K562 (cell line): ENCODE measurements at regions not wholly inside any gene's neighbourhood (a gene's known extent, or its start where the extent isn't known, plus 50 kb on each side); places are given as distances from the start of the nearest gene placed in this dataset.
A peak's percentile ranks its signal among the peaks of the same experiment; 100 is the strongest.

Experiments used
- ATAC-seq: fragments of 200-7000 bp; cut with Tn5 transposase; 3 replicates; pipeline ENCODE4 v1.9.1; 2020; ENCODE audit warnings: moderate library complexity
- BruUV-seq: library from RNA; stranded (reverse); fragments of 400-500 nt; replicated peaks from 2 replicates; lab custom pipeline; 2021; lab: Mats Ljungman, UMichigan
- CTCF ChIA-PET: fragments of 300-600 bp; formaldehyde crosslinking; extraction: SDS; loops from one replicate; lab custom pipeline; 2021; ENCODE audit warnings: low intra/inter-chr PET ratio; lab: Yijun Ruan, JAX
- POLR2A ChIA-PET: fragments of 300-600, 350-650 bp; sonication (Branson Sonifier 250); formaldehyde crosslinking; extraction: SDS; loops from one replicate; lab custom pipeline; 2021; ENCODE audit warnings: antibody characterized with exemption, inconsistent platforms; lab: Yijun Ruan, JAX
- DNase-seq, 4 experiments: peaks; one replicate each; pipeline versions ENCODE4 v3.0.0 to v3.0.0-alpha.2; 2011 to 2018; ENCODE audit warnings: low spot score in 3 of 4, mixed read lengths in 3 of 4; ENCODE audit errors: extremely low read depth in 1 of 4
- FAIRE-seq: peaks from 2 replicates; lab custom pipeline; 2011; peaks lifted over from hg19 to GRCh38; lab: Jason Lieb, UNC
- H2AFZ ChIP-seq: 2 replicates; pipeline ENCODE4 v1.6.0; 2011; ENCODE audit warnings: low read depth, low read length, control low read depth, inconsistent platforms
- H3K27ac ChIP-seq: fragments of 200-600 bp; 3 replicates; pipeline ENCODE4 v1.8.0; 2011; ENCODE audit warnings: low read depth, mild to moderate bottlenecking, control low read depth, inconsistent platforms, low read length, moderate library complexity, mixed read lengths; ENCODE audit errors: extremely low read depth
- H3K27me3 ChIP-seq, 2 experiments: fragments of 300-600 bp in 1 of 2; 2 replicates in 1 of 2; 3 replicates in 1 of 2; pipeline versions ENCODE4 v1.6.0 to v1.8.0; 2011; ENCODE audit warnings: inconsistent platforms in 2 of 2, low read length in 2 of 2, mild to moderate bottlenecking in 1 of 2, mixed read lengths in 1 of 2, moderate library complexity in 1 of 2; ENCODE audit not compliant: control insufficient read depth in 2 of 2, insufficient read depth in 2 of 2
- H3K36me3 ChIP-seq: fragments of 300-600 bp; 3 replicates; pipeline ENCODE4 v1.8.0; 2011; ENCODE audit warnings: mild to moderate bottlenecking, low read length, inconsistent platforms; ENCODE audit not compliant: control insufficient read depth, insufficient read depth
- H3K4me1 ChIP-seq, 2 experiments: fragments of 200-600 bp in 1 of 2; replicated peaks in 1 of 2; 2 replicates in 1 of 2; 3 replicates in 1 of 2; pipeline versions ENCODE4 v1.5.1 to v1.8.0; 2011; ENCODE audit warnings: inconsistent platforms in 2 of 2, low read length in 2 of 2, mild to moderate bottlenecking in 1 of 2, mixed read lengths in 1 of 2, moderate library complexity in 1 of 2; ENCODE audit not compliant: control insufficient read depth in 2 of 2, insufficient read depth in 2 of 2
- H3K4me2 ChIP-seq: 2 replicates; pipeline ENCODE4 v1.6.1; 2011; ENCODE audit warnings: low read length, control low read depth, inconsistent platforms, mixed read lengths; ENCODE audit not compliant: insufficient read depth
- H3K4me3 ChIP-seq: fragments of 200-600 bp; sonication (generic), shearing (Covaris generic); 2 replicates; pipeline ENCODE4 v1.5.1; 2016; ENCODE audit warnings: control low read depth, inconsistent platforms
- H3K79me2 ChIP-seq: fragments of 200-600 bp; 3 replicates; pipeline ENCODE4 v1.8.0; 2011; ENCODE audit warnings: low read length, inconsistent platforms; ENCODE audit not compliant: control insufficient read depth, insufficient read depth
- H3K9ac ChIP-seq, 2 experiments: 2 replicates each; pipeline versions ENCODE4 v1.6.0 to v1.6.1; 2011; ENCODE audit warnings: low read depth in 2 of 2, low read length in 2 of 2, control low read depth in 1 of 2, inconsistent platforms in 1 of 2, mild to moderate bottlenecking in 1 of 2, mixed read lengths in 1 of 2; ENCODE audit not compliant: insufficient read depth in 1 of 2
- H3K9me1 ChIP-seq: one replicate; pipeline ENCODE4 v1.6.0; 2011; ENCODE audit warnings: inconsistent platforms, mild to moderate bottlenecking, low read length, moderate library complexity; ENCODE audit not compliant: control insufficient read depth, insufficient read depth
- H3K9me3 ChIP-seq: replicated peaks from 2 replicates; pipeline ENCODE4 v1.5.1; 2011; ENCODE audit warnings: low read depth, low read length, inconsistent platforms; ENCODE audit not compliant: control insufficient read depth, insufficient read depth
- H4K20me1 ChIP-seq: replicated peaks from 2 replicates; pipeline ENCODE4 v1.6.1; 2011; ENCODE audit warnings: low read length, inconsistent platforms, mixed read lengths; ENCODE audit not compliant: control insufficient read depth, insufficient read depth
- FOSL1 ChIP-seq: fragments of 200-800 bp; sonication (Bioruptor generic); conservative IDR thresholded peaks from 2 replicates; pipeline ENCODE4 v1.6.1; 2016; ENCODE audit warnings: missing genetic modification characterization, missing compliant biosample characterization
- PATZ1 ChIP-seq: fragments of 250-450 bp; sonication (Bioruptor Pico); IDR thresholded peaks from 2 replicates; pipeline ENCODE4 v1.5.0; 2020; ENCODE audit warnings: mild to moderate bottlenecking, borderline replicate concordance
- ZNF384 ChIP-seq: IDR thresholded peaks from 2 replicates; pipeline ENCODE4 v1.6.1; 2012; ENCODE audit warnings: low read depth, low read length, improper control_type of control experiment
- WGBS: fragments of 100-300 bp; shearing (Covaris generic); methylation state at CpG from one replicate; pipeline ENCODE4 v1.1.6; 2016; ENCODE audit warnings: low coverage, mixed read lengths; ENCODE audit not compliant: insufficient coverage; ENCODE audit errors: missing lambda C conversion rate; 5-methylcytosine and 5-hydroxymethylcytosine counted together
- in situ Hi-C: fragments of 300-500 bp; cut with MboI; formaldehyde crosslinking; loops from 4 replicates; pipeline ENCODE4 v1.15.0; 2018; ENCODE audit warnings: inconsistent platforms, mixed read lengths
- intact Hi-C: fragments of 100-400 bp; cut with micrococcal nuclease; formaldehyde crosslinking; loops from 2 replicates; pipeline ENCODE4 v1.14.2; 2022

- no peaks in the 10 kb centered on the region for H3K9me3 ChIP-seq
- no peak overlapping the region for H3K4me3 ChIP-seq
- no peaks in the 10 kb centered on the region for H3K36me3 ChIP-seq
- no peaks in the 10 kb centered on the region for H4K20me1 ChIP-seq
- in situ Hi-C loops (no loop called here), intact Hi-C loops (no loop called here)
- H3K9me1 ChIP-seq, result no peaks in the 10 kb centered on the region
- FAIRE-seq (no peak), DNase-seq (no peak)
- CTCF ChIA-PET, result no interaction called here
- peaks cover 3 to 9% of the 10 kb centered on the region in 2 experiments; a peak in 3 of 5 replicates for H3K4me1 ChIP-seq
- H3K27ac ChIP-seq, result peak overlapping the region; percentile 37; the same call in 1 of the 3 replicates
- peak overlapping the region in 1 of 2 experiments; percentile 18; a peak in 2 of 4 replicates for H3K9ac ChIP-seq
- POLR2A ChIA-PET, result no interaction called here
- WGBS, result 12% methylated on average over 4 of the region's 4 CpGs
- H3K27me3 ChIP-seq, result no peaks in the 10 kb centered on the region
- no TSS peak for BruUV-seq
- TF ChIP-seq ZNF384 (0 out of 2 replicates have a peak, but pooled peaks have one; percentile 37), PATZ1 (CRISPR knock-in tag) (no peak), FOSL1 (tag) (no peak)
- TF ChIP-seq, all 486 proteins: peak for 1
- Histone ChIP-seq H3K4me2 (peak overlapping the region; percentile 50), H2AFZ (peak overlapping the region; percentile 74), H3K79me2 (no peaks in the 10 kb centered on the region)
- peak; percentile 48 for ATAC-seq
Observed at GRCh38 chr1:69502991-69503390, 64.7 kb upstream of the LRRC7 start.
